ENCODE measurements at regions not wholly inside any gene's neighbourhood (a gene's known extent, or its start where the extent isn't known, plus 50 kb on each side); places are given as distances from the start of the nearest gene placed in this dataset.

DNA sequence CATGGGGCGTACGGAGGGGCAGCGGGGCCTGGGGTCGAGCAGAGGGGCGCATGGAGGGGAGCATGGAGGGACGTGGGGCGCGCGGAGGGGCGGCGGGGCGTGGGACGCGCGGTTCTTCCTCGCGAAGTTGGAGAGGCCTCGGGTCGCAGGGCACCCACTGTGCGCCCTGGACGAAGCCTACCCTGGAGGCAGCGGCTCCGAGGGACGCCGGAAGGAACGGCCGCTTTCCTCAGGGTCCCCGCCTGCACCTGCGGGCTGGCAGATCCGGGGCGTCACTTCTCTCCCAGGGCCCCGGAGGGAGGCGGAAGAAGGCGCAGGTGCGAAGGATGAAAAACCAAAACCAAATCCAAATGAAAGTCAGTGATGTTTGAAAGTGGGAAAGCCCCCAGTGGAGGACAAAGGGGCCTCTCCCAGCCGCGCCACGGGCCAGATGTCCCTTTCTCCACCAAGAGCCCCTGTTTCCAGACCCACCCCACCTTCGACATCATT lies 142.1 kb upstream of the PDE10A start:
- no peak for TF ChIP-seq ZFX (IDR thresholded peaks at IDR 0.05)
- TF ChIP-seq, protein P1, sequence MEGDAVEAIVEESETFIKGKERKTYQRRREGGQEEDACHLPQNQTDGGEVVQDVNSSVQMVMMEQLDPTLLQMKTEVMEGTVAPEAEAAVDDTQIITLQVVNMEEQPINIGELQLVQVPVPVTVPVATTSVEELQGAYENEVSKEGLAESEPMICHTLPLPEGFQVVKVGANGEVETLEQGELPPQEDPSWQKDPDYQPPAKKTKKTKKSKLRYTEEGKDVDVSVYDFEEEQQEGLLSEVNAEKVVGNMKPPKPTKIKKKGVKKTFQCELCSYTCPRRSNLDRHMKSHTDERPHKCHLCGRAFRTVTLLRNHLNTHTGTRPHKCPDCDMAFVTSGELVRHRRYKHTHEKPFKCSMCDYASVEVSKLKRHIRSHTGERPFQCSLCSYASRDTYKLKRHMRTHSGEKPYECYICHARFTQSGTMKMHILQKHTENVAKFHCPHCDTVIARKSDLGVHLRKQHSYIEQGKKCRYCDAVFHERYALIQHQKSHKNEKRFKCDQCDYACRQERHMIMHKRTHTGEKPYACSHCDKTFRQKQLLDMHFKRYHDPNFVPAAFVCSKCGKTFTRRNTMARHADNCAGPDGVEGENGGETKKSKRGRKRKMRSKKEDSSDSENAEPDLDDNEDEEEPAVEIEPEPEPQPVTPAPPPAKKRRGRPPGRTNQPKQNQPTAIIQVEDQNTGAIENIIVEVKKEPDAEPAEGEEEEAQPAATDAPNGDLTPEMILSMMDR (conservative IDR thresholded peaks at IDR 0.05) = no peak

DNA sequence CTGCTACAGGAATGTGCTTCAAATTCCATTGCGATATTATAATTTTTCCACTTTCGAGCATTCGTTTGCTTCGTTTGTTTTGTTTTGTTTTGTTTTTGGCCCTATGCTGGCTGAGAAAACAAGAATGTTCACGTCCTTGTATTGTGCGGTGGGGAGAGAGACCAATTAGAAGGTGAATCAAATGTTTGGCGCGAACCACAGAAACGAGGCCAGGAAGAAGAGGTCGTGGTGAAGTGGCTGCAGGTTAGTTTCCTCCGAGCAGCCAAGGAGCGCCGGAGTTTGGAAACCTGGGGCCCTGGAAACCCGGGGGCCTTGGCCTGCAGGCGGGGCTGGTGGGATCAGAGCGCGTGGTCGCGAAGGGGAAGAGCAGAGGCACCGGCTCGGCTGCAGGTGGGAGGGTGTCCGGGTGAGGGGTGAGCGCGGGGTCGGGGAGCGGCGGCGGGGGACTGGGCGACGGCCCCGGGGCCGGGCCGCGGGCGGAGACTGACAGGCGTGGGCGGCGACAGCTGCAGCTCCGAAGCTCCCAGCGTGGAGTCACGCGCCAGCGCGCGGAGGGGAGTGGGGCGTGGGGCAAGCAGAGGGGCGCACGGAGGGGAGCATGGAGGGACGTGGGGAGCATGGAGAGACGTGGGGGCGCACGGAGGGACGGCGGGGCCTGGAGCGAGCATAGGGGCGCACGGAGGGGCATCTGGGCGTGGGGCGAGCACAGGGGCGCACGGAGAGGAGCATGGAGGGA lies 141.5 kb upstream of the PDE10A start:
- TF ChIP-seq, protein P1 (conservative IDR thresholded peaks at IDR 0.05) = no peak
- TF ChIP-seq ZFX (IDR thresholded peaks at IDR 0.05) = no peak
- no peak overlapping the region for H3K27ac ChIP-seq

More for the DNA sequence above, 142.1 kb upstream of the PDE10A start:
- H3K27ac ChIP-seq = no peak overlapping the region

DNA sequence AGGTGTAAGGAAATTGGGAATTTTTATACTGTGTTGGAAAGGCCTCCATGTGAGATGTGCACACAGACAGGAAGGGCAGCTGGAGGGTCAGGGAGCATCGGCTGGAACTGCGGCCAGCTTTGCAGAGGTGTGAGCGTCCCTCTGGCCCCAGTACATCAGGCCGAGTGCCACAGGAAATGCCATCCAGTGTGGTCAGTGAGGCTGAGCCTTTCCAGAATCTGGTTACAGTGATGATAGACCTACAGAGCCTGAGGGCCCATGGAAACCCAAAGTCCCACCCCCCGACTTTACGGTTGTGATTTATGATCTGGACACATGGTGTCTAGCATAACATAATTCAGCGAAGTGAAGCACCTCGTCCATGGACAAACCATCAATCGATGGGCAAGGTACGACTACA lies 137.3 kb upstream of the PDE10A start:
- no peak overlapping the region for H3K27ac ChIP-seq
- TF ChIP-seq, protein P1 (conservative IDR thresholded peaks at IDR 0.05) = no peak
- TF ChIP-seq ZFX (IDR thresholded peaks at IDR 0.05) = no peak

DNA sequence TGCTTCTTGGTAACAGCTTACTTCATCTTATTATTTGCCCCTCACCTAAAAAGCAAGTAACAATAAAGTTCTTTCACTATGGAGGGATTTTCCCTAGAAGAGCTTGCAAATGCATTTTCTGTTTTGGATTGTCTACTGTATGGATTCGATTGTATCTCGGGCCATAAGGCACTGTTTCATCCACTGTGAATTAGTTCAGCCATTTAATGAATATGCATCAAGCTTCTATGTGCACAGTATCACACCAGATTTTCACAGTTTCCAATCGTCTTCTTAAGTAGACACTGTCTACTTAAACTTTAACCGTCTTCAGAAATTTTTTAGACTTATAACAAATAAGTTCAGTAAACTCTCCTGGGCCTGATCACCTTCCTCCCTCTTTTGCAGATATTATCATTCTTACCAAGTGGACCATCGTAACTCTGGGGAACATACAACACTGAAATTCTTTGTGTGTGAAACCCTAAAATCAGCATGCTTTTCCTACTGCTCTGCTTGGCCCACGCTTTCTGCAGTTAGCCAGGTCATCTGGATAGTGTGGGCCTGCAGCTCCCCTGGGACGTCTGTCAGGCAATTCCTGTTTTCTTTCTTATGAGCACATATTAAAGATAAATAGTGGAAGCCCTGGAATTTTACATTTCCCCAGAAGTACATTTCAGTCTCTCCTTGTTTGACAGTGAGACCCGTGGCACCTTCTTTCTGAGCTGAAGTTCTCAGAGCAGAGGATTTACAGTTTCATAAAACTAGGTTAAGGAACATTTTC lies 136.5 kb upstream of the PDE10A start:
- TF ChIP-seq, protein P1 (conservative IDR thresholded peaks at IDR 0.05) = no peak
- no peak for TF ChIP-seq ZFX (IDR thresholded peaks at IDR 0.05)
- no peak overlapping the region for H3K27ac ChIP-seq

DNA sequence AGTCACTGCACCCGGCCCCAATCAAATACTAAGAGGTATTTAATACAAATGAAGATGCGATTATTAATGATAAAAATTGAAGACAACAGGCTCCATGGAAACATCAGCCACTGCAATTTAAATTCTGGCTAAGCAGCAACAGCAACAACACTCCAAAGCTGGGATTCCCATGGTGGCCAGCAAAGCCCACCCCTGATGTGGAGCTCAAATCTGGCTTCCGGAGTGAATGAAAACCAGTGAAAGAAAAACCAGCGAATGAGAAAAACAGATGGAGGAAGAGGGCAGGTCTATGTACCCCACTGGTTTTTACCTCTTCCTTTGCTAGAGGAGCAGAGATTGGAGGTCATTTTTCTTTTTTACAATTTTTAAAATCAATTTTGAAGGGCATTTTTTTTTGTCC lies 135.9 kb upstream of the PDE10A start:
- TF ChIP-seq ZFX (IDR thresholded peaks at IDR 0.05) = no peak
- TF ChIP-seq, protein P1 (conservative IDR thresholded peaks at IDR 0.05) = no peak
- H3K27ac ChIP-seq = no peak overlapping the region

DNA sequence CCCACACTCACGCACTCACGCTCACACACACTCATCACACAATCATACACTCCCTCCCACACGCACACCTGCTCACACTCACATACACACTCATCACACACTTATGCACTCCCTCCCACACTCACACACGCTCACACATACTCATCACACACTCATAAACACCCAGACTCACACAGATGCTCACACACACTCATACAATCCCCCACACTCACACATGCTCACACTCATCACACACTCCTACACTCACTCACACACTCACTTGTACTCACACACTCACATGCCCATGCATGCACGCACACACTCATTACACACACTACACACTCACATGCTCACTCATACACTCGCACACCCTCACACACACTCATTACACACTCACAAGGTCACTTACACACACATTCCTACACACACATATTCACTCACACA lies 131.1 kb upstream of the PDE10A start:
- H3K27ac ChIP-seq = no peak overlapping the region
- TF ChIP-seq ZFX (IDR thresholded peaks at IDR 0.05) = no peak
- TF ChIP-seq, protein P1 (conservative IDR thresholded peaks at IDR 0.05) = no peak

DNA sequence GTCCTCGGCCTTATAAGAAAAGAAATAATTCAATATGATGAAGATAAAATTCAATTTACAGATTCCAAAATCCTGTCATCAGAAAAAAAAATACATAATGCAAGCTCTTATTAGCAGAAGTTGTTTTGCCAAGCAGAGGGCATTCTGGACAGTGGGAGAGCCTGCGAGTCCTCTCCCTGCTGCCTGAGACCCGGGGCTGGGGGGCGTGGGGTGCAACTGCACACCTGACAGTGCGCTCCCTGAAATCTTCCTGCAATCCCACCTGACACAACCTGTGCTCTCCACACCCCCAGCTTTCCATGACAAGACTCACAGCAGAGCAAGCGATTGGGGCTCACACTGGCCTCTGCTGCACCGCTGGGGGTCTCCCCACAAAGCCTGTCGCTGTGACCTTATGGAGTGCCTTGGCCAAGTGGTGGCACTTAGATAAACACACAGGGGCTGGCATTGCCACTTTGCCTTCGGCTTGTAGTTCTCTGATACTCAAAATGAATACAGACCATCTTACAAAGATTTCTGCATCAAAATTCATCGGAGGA lies 130.3 kb upstream of the PDE10A start:
- H3K27ac ChIP-seq = no peak overlapping the region
- TF ChIP-seq, protein P1 (conservative IDR thresholded peaks at IDR 0.05) = no peak
- no peak for TF ChIP-seq ZFX (IDR thresholded peaks at IDR 0.05)
